A549 (cell line): ENCODE measurements at regions not wholly inside any gene's neighbourhood (a gene's known extent, or its start where the extent isn't known, plus 50 kb on each side); places are given as distances from the start of the nearest gene placed in this dataset.
"Not testable (repeated sequence)": the region's sequence is repeated elsewhere in the genome, so short reads cannot be mapped to it uniquely, and the experiment has no call there.

Experiments used
- ATAC-seq, 2 experiments: fragments of 200-7000 bp in 1 of 2; fragments of >200 bp in 1 of 2; cut with Nextera tagmentation in 1 of 2; cut with Tn5 transposase in 1 of 2; 3 replicates each; pipeline versions ENCODE4 v1.8.0 to v1.9.1; 2018 to 2020; ENCODE audit warnings: mild to moderate bottlenecking in 1 of 2, moderate library complexity in 1 of 2
- CTCF ChIA-PET: fragments of 300-600 bp; sonication (Branson Sonifier 250); formaldehyde crosslinking; extraction: SDS; loops from one replicate; lab custom pipeline; 2021; ENCODE audit warnings: antibody characterized with exemption, inconsistent platforms; lab: Yijun Ruan, JAX
- POLR2A ChIA-PET: fragments of 350-600 bp; formaldehyde crosslinking; extraction: SDS; loops from one replicate; lab custom pipeline; 2021; ENCODE audit warnings: antibody characterized with exemption, inconsistent platforms; lab: Yijun Ruan, JAX
- DNase-seq, 2 experiments: peaks; one replicate each; pipeline versions ENCODE4 v3.0.0 to v3.0.0-alpha.2; 2011 to 2016; ENCODE audit warnings: low read depth in 1 of 2, low spot score in 1 of 2
- FAIRE-seq: peaks from 2 replicates; lab custom pipeline; 2011; peaks lifted over from hg19 to GRCh38; lab: Jason Lieb, UNC
- H3K27ac ChIP-seq, 2 experiments: fragments of >200 bp; sonication (Bioruptor Twin); formaldehyde crosslinking; 3 replicates each; pipeline ENCODE4 v1.5.1; 2016 to 2017
- H3K4me1 ChIP-seq: fragments of >200 bp; sonication (Bioruptor Twin); formaldehyde crosslinking; 3 replicates; pipeline ENCODE4 v1.6.1; 2016
- H3K4me2 ChIP-seq: fragments of >200 bp; sonication (Bioruptor Twin); formaldehyde crosslinking; 3 replicates; pipeline ENCODE4 v1.6.1; 2016
- H3K4me3 ChIP-seq: fragments of >200 bp; sonication (Bioruptor Twin); formaldehyde crosslinking; 3 replicates; pipeline ENCODE4 v1.5.1; 2016
- H3K9me3 ChIP-seq: fragments of >200 bp; sonication (Bioruptor Twin); formaldehyde crosslinking; 3 replicates; pipeline ENCODE4 v1.6.1; 2016
- ATOH8 ChIP-seq: fragments of 250-450 bp; sonication (Bioruptor Pico); IDR thresholded peaks from 2 replicates; pipeline ENCODE4 v1.5.0; 2020; ENCODE audit warnings: low read depth, mild to moderate bottlenecking, moderate library complexity
- BHLHE40 ChIP-seq: IDR thresholded peaks from 2 replicates; pipeline ENCODE4 v1.6.1; 2012; ENCODE audit warnings: low read depth, low read length, inconsistent platforms
- EHMT2 ChIP-seq: fragments of 200-600 bp; sonication (generic); IDR thresholded peaks from 2 replicates; pipeline ENCODE4 v1.6.1; 2016; ENCODE audit warnings: antibody characterized with exemption, low read depth, mild to moderate bottlenecking, moderate library complexity
- ESRRA ChIP-seq: fragments of 150-350 bp; IDR thresholded peaks from 2 replicates; pipeline ENCODE4 v1.6.1; 2014; ENCODE audit warnings: mild to moderate bottlenecking, low read length, borderline replicate concordance
- FOSB ChIP-seq: fragments of 250-450 bp; sonication (Bioruptor Pico); IDR thresholded peaks from 2 replicates; pipeline ENCODE4 v1.5.0; 2020; ENCODE audit warnings: mild to moderate bottlenecking, moderate library complexity
- FOSL2 ChIP-seq, 2 experiments: fragments of 450-650 bp in 1 of 2; fragments of >200 bp in 1 of 2; sonication (Bioruptor Twin) in 1 of 2; formaldehyde crosslinking; IDR thresholded peaks; 2 replicates each; pipeline versions ENCODE4 v1.5.0 to v1.6.1; 2016 to 2020; ENCODE audit warnings: mild to moderate bottlenecking in 1 of 2, moderate library complexity in 1 of 2
- HDAC2 ChIP-seq: fragments of 200-600 bp; sonication (generic); IDR thresholded peaks from 2 replicates; pipeline ENCODE4 v1.6.1; 2016
- HOXA7 ChIP-seq: fragments of 250-450 bp; sonication (Bioruptor Pico); IDR thresholded peaks from 2 replicates; pipeline ENCODE4 v1.5.0; 2020; ENCODE audit warnings: mild to moderate bottlenecking, moderate library complexity
- MAZ ChIP-seq: fragments of 150-350 bp; IDR thresholded peaks from 2 replicates; pipeline ENCODE4 v1.6.1; 2014; ENCODE audit warnings: antibody characterized with exemption, low read depth, low read length, borderline replicate concordance
- MYC ChIP-seq: IDR thresholded peaks from 2 replicates; pipeline ENCODE4 v1.6.1; 2012; ENCODE audit warnings: mild to moderate bottlenecking, inconsistent platforms, low read length, improper control_type of control experiment, borderline replicate concordance
- NPAS2 ChIP-seq: fragments of 250-450 bp; sonication (Bioruptor Pico); IDR thresholded peaks from 2 replicates; pipeline ENCODE4 v1.8.0; 2022; ENCODE audit warnings: mild to moderate bottlenecking, moderate library complexity, borderline replicate concordance
- POLR2A ChIP-seq: IDR thresholded peaks from 2 replicates; pipeline ENCODE4 v1.6.1; 2012; ENCODE audit warnings: mild to moderate bottlenecking, low read length
- RAD21 ChIP-seq, 2 experiments: fragments of >200 bp in 1 of 2; sonication (Bioruptor Twin) in 1 of 2; formaldehyde crosslinking in 1 of 2; IDR thresholded peaks in 1 of 2; conservative IDR thresholded peaks in 1 of 2; 2 replicates in 1 of 2; 3 replicates in 1 of 2; pipeline ENCODE4 v1.6.1; 2012 to 2018; ENCODE audit warnings: inconsistent platforms in 1 of 2
- RNF2 ChIP-seq: fragments of 200-600 bp; sonication (generic); IDR thresholded peaks from 2 replicates; pipeline ENCODE4 v1.6.1; 2016; ENCODE audit warnings: low read depth, mild to moderate bottlenecking, antibody characterized with exemption, moderate library complexity, borderline replicate concordance
- TP53 ChIP-seq: fragments of 250-450 bp; sonication (Bioruptor Pico); IDR thresholded peaks from 2 replicates; pipeline ENCODE4 v1.5.0; 2021; ENCODE audit warnings: mild to moderate bottlenecking, moderate library complexity
- ZC3H11A ChIP-seq: fragments of 450-650 bp; IDR thresholded peaks from 2 replicates; pipeline ENCODE4 v1.6.1; 2014; ENCODE audit warnings: antibody characterized with exemption, mild to moderate bottlenecking
- ZNF302 ChIP-seq: fragments of 250-450 bp; sonication (Bioruptor Pico); IDR thresholded peaks from 2 replicates; pipeline ENCODE4 v1.9.0; 2021; ENCODE audit warnings: inconsistent platforms, mild to moderate bottlenecking, moderate library complexity
- WGBS: methylation state at CpG from one replicate; pipeline ENCODE4 v1.1.6; 2017; ENCODE audit errors: missing lambda C conversion rate; 5-methylcytosine and 5-hydroxymethylcytosine counted together
- TF ChIP-seq, protein P1 (sequence below): IDR thresholded peaks from 2 replicates; pipeline ENCODE4 v1.6.1; 2012
- TF ChIP-seq, protein P2 (sequence below): fragments of >200 bp; sonication (Bioruptor Twin); formaldehyde crosslinking; IDR thresholded peaks from 3 replicates; pipeline ENCODE4 v1.6.1; 2016
- TF ChIP-seq, protein P3 (sequence below): fragments of 250-450 bp; sonication (Bioruptor Pico); IDR thresholded peaks from 2 replicates; pipeline ENCODE4 v1.5.0; 2021; ENCODE audit warnings: mild to moderate bottlenecking, moderate library complexity, borderline replicate concordance
- TF ChIP-seq, protein P4 (sequence below): fragments of >200 bp; sonication (Bioruptor Twin); formaldehyde crosslinking; IDR thresholded peaks from 2 replicates; pipeline ENCODE4 v1.6.1; 2016

GRCh38 chr17:13843862-13844635 lies 225.3 kb upstream of the COX10 start:
- ChIA-PET POLR2A (no interaction called here), CTCF (no interaction called here)
- Histone ChIP-seq H3K9me3 (no peaks in the 10 kb centered on the region), H3K4me2 (no peak overlapping the region), H3K4me1 (no peaks in the 10 kb centered on the region), H3K4me3 (no peak overlapping the region), H3K27ac (no peak overlapping the region)
- FAIRE-seq (no peak), DNase-seq (no peak), ATAC-seq (no peak)
- 1% methylated on average over 4 of the region's 4 CpGs for WGBS
- TF ChIP-seq, protein P1, sequence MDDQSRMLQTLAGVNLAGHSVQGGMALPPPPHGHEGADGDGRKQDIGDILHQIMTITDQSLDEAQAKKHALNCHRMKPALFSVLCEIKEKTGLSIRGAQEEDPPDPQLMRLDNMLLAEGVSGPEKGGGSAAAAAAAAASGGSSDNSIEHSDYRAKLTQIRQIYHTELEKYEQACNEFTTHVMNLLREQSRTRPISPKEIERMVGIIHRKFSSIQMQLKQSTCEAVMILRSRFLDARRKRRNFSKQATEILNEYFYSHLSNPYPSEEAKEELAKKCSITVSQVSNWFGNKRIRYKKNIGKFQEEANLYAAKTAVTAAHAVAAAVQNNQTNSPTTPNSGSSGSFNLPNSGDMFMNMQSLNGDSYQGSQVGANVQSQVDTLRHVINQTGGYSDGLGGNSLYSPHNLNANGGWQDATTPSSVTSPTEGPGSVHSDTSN, result no peak
- no peak for TF ChIP-seq MYC

- Histone ChIP-seq H3K4me3 (no peak overlapping the region), H3K27ac (no peak overlapping the region), H3K9me3 (0 out of 3 replicates have a peak, but pooled peaks cover 4% of the 10 kb centered on the region), H3K4me1 (no peaks in the 10 kb centered on the region), H3K4me2 (no peak overlapping the region)
- ChIA-PET POLR2A (no interaction called here), CTCF (interaction anchor here (0.7 kb wide), 1 partner anchor 9 kb away, joined by 4 read pairs; no protein-coding TSS in a partner anchor)
- ATAC-seq (no peak), FAIRE-seq (no peak), DNase-seq (no peak)
- TF ChIP-seq, protein P2, sequence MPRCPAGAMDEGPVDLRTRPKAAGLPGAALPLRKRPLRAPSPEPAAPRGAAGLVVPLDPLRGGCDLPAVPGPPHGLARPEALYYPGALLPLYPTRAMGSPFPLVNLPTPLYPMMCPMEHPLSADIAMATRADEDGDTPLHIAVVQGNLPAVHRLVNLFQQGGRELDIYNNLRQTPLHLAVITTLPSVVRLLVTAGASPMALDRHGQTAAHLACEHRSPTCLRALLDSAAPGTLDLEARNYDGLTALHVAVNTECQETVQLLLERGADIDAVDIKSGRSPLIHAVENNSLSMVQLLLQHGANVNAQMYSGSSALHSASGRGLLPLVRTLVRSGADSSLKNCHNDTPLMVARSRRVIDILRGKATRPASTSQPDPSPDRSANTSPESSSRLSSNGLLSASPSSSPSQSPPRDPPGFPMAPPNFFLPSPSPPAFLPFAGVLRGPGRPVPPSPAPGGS, result no peak
- TF ChIP-seq POLR2A (no peak), MAZ (no peak), NPAS2 (no peak), EHMT2 (no peak), FOSL2 (IDR thresholded peaks at IDR 0.05) (no peak), FOSL2 (CRISPR knock-in tag; IDR thresholded peaks at IDR 0.05) (no peak), ESRRA (no peak), HDAC2 (no peak)
- TF ChIP-seq, protein P3, sequence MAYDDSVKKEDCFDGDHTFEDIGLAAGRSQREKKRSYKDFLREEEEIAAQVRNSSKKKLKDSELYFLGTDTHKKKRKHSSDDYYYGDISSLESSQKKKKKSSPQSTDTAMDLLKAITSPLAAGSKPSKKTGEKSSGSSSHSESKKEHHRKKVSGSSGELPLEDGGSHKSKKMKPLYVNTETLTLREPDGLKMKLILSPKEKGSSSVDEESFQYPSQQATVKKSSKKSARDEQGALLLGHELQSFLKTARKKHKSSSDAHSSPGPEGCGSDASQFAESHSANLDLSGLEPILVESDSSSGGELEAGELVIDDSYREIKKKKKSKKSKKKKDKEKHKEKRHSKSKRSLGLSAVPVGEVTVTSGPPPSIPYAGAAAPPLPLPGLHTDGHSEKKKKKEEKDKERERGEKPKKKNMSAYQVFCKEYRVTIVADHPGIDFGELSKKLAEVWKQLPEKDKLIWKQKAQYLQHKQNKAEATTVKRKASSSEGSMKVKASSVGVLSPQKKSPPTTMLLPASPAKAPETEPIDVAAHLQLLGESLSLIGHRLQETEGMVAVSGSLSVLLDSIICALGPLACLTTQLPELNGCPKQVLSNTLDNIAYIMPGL (CRISPR knock-in tag), result no peak
- 11% methylated on average over 1 of the region's 1 CpG for WGBS
These were observed 217.4 kb upstream of the COX10 start for GRCh38 chr17:13851889-13852288.

DNA sequence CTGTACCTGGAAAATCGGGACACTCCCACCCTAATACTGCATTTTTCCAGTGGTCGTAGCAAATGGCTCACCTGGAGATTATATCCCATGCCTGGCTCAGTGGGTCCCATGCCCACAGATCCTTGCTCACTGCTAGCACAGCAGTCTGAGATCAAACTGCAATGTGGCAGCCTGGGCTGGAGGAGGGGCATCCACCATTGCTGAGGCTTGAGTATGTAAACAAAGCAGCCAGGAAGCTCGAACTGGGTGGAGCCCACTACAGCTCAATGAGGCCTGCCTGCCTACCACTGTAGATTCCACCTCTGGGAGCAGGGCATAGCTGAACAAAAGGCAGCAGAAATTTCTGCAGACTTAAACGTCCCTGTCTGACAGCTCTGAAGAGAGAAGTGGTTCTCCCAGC lies 213.6 kb upstream of the COX10 start:
- CTCF ChIA-PET, H3K4me3 ChIP-seq, H3K27ac ChIP-seq, POLR2A ChIA-PET, H3K9me3 ChIP-seq, DNase-seq, H3K4me1 ChIP-seq, ATAC-seq, FAIRE-seq, H3K4me2 ChIP-seq: not testable (repeated sequence)
- WGBS, result 0% methylated on average over 4 of the region's 4 CpGs

GRCh38 chr17:13862346-13862745 lies 207.0 kb upstream of the COX10 start:
- no peak overlapping the region for H3K4me3 ChIP-seq
- 69% methylated on average over 3 of the region's 3 CpGs for WGBS
- FAIRE-seq (no peak), ATAC-seq (no peak), DNase-seq (no peak)
- H3K4me1 ChIP-seq, result no peaks in the 10 kb centered on the region
- ChIA-PET CTCF (no interaction called here), POLR2A (no interaction called here)
- no peak overlapping the region for H3K27ac ChIP-seq
- TF ChIP-seq FOSB (CRISPR knock-in tag), result no peak
- no peak for TF ChIP-seq BHLHE40
- TF ChIP-seq RNF2, result no peak
- TF ChIP-seq RAD21 (conservative IDR thresholded peaks at IDR 0.05 in 1 of 2, IDR thresholded peaks at IDR 0.05 in 1 of 2), result no peak
- no peak for TF ChIP-seq TP53 (CRISPR knock-in tag)
- TF ChIP-seq ZNF302 (CRISPR knock-in tag), result no peak
- TF ChIP-seq ATOH8 (CRISPR knock-in tag), result no peak
- no peak for TF ChIP-seq ZC3H11A
- no peak for TF ChIP-seq HOXA7
- TF ChIP-seq ESRRA, result no peak
- TF ChIP-seq, protein P4, sequence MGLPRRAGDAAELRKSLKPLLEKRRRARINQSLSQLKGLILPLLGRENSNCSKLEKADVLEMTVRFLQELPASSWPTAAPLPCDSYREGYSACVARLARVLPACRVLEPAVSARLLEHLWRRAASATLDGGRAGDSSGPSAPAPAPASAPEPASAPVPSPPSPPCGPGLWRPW, result no peak
- H3K9me3 ChIP-seq, result no peaks in the 10 kb centered on the region; the same call in 2 of the 3 replicates
- H3K4me2 ChIP-seq, result no peak overlapping the region
